ENCODE measurements at regions not wholly inside any gene's neighbourhood (a gene's known extent, or its start where the extent isn't known, plus 50 kb on each side); places are given as distances from the start of the nearest gene placed in this dataset.

DNA sequence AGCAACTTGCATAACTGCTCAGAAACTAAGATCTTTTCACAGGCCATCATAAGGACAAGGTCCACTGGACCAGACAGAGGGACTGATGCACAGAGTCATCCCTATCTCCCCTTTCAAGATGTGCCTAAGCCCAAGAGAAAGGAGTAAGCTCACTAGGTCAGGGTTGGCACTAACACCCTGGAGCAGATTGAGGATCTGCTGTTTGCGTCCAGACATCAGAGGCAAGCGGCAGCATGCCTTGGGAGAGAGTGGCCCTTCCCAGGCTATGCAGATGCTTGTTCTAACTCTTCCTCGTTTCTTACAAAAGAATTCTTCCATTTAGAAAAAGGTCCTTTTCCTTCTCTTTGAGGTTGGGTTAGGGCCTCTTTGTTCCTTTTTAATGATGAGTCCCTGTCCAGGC, 187.2 kb downstream of the KCNA5 start:
- Histone ChIP-seq H3K4me1 (ENCODE audit: control insufficient read depth in 5 of 5, insufficient read depth in 5 of 5, low read length in 5 of 5) (peaks cover 0 to 11% (median 0%) of the 10 kb centered on the region in 5 donors), H3K27ac (ENCODE audit: low read depth, low read length) (no peak overlapping the region), H3K36me3 (ENCODE audit: control insufficient read depth in 5 of 5, insufficient read depth in 5 of 5, low read length in 5 of 5) (no peaks in the 10 kb centered on the region), H3K9me3 (ENCODE audit: control insufficient read depth in 5 of 5, low read length in 5 of 5) (no peaks in the 10 kb centered on the region), H3K9ac (ENCODE audit: low read length in 5 of 5) (no peak overlapping the region), H3K27me3 (ENCODE audit: control insufficient read depth in 5 of 5, insufficient read depth in 4 of 5, low read length in 5 of 5) (peaks cover 0 to 2% (median 0%) of the 10 kb centered on the region in 5 donors), H3K4me3 (ENCODE audit: low read depth in 1 of 5, low read length in 5 of 5) (no peak overlapping the region)

DNA sequence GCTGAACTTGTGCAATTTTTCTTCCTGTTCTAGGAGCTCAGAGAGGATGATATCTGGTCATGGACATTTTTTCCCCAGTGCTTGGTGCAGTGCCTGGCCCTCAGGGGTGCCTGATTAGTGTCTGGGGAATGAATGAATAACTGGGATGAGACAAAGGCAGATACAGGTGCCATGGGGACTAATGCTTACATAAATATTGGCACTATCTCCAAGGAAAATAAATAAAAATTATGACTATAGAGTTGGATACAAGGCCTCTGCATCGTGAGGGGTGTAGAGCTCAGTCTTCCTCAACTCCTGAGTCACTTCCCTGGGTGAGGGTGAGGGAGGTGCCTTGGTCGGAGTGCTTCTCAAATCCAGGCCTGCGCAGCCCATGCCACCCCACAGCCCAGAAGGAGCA, 188.6 kb downstream of the KCNA5 start:
- Histone ChIP-seq H3K4me1 (ENCODE audit: control insufficient read depth in 5 of 5, insufficient read depth in 5 of 5, low read length in 5 of 5) (peaks cover 0 to 9% (median 0%) of the 10 kb centered on the region in 5 donors), H3K9ac (ENCODE audit: low read length in 5 of 5) (no peak overlapping the region), H3K27ac (ENCODE audit: low read depth, low read length) (no peak overlapping the region), H3K36me3 (ENCODE audit: control insufficient read depth in 5 of 5, insufficient read depth in 5 of 5, low read length in 5 of 5) (no peaks in the 10 kb centered on the region), H3K9me3 (ENCODE audit: control insufficient read depth in 5 of 5, low read length in 5 of 5) (no peaks in the 10 kb centered on the region), H3K4me3 (ENCODE audit: low read depth in 1 of 5, low read length in 5 of 5) (no peak overlapping the region), H3K27me3 (ENCODE audit: control insufficient read depth in 5 of 5, insufficient read depth in 4 of 5, low read length in 5 of 5) (peaks cover 0 to 2% (median 0%) of the 10 kb centered on the region in 5 donors)

DNA sequence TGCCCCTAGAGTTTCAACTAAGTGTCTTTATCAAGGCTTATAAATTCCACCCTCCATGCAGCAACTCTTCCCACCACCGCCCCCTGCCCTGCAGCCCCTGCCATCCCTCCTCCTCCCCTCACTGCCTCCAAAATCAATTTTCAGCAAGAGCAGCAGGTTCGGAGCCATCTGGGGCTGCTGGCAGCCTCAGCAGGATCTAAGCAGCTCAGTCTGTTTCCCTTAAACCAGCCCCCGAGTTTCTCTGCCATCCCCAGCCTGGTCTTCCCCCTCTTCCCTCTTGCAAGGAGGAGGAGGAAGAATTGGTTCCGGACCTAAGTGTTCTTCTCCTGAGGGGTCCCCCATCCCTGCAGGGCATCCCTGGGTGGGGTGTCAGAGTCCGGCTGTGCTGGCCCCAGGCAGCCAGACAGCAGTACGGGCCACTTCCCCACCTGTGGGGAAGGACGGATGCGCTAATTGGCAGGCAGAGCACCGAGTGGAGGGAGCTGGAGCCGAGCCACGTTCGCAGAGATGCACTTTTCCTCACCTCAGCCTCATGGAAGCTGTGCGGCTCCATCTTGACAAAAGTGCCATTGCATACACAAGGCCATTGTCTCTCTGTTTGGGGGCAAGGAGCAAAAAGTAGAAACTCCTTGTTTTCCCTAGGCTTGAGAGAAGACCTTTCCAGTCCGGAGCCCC, 189.3 kb downstream of the KCNA5 start:
- Histone ChIP-seq H3K4me1 (ENCODE audit: control insufficient read depth in 5 of 5, insufficient read depth in 5 of 5, low read length in 5 of 5) (peaks cover 0 to 2% (median 0%) of the 10 kb centered on the region in 5 donors), H3K4me3 (ENCODE audit: low read depth in 1 of 5, low read length in 5 of 5) (no peak overlapping the region), H3K36me3 (ENCODE audit: control insufficient read depth in 5 of 5, insufficient read depth in 5 of 5, low read length in 5 of 5) (no peaks in the 10 kb centered on the region), H3K9me3 (ENCODE audit: control insufficient read depth in 5 of 5, low read length in 5 of 5) (no peaks in the 10 kb centered on the region), H3K9ac (ENCODE audit: low read length in 5 of 5) (no peak overlapping the region), H3K27ac (ENCODE audit: low read depth, low read length) (no peak overlapping the region), H3K27me3 (ENCODE audit: control insufficient read depth in 5 of 5, insufficient read depth in 4 of 5, low read length in 5 of 5) (peaks cover 0 to 2% (median 0%) of the 10 kb centered on the region in 5 donors)

DNA sequence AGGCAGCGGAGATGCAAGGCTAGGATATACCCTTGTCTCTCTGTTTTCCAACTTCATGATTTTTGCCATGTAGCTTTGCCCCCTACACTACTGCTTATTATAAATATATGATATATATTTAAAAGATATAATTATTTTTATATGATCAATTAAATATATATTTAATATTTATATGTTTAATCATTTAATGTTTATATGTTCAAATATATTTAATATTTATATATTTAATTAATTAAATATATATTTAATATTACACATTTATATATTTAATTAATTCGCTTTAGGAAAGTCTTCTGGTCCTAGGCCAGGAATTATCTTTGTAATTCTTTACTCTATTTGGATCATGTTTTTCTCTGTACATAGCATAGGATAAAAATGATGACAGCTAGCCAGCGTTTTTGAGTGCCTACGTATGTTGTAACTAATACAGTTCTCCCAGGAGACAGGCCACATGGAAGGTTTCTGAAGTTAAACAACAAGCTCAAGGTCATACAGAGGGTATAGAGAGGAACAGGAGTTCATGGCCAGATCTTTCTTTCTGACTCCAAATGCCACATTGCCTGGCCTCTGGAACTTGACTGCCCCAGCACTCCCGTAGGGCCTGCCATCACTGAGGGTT, 192.5 kb downstream of the KCNA5 start:
- Histone ChIP-seq H3K4me1 (ENCODE audit: control insufficient read depth in 5 of 5, insufficient read depth in 5 of 5, low read length in 5 of 5) (no peaks in the 10 kb centered on the region), H3K27ac (ENCODE audit: low read depth, low read length) (no peak overlapping the region), H3K4me3 (ENCODE audit: low read depth in 1 of 5, low read length in 5 of 5) (no peak overlapping the region), H3K9me3 (ENCODE audit: control insufficient read depth in 5 of 5, low read length in 5 of 5) (no peaks in the 10 kb centered on the region), H3K27me3 (ENCODE audit: control insufficient read depth in 5 of 5, insufficient read depth in 4 of 5, low read length in 5 of 5) (peaks cover 0 to 2% (median 0%) of the 10 kb centered on the region in 5 donors), H3K9ac (ENCODE audit: low read length in 5 of 5) (no peak overlapping the region), H3K36me3 (ENCODE audit: control insufficient read depth in 5 of 5, insufficient read depth in 5 of 5, low read length in 5 of 5) (no peaks in the 10 kb centered on the region)

DNA sequence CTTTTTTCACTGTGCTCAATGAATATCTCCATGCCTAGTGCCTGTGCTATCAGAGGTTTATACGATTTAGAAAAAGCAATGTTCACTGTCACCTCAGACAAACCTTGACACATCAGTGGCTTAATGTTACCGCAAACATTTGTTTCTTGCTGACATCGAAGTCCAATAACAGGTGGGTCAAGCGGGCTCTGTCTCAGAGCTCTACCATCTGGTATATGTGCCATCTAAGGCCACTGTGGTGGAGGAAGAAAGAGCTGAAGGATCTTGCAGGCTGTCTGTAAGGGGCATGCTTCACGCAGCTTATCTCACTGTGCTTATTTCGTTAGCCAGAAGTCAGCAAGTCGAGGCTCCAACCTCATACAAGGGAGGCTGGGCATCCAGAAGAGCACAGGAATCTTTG, 189.5 kb upstream of the NTF3 start:
- H3K36me3 ChIP-seq (ENCODE audit: control insufficient read depth in 5 of 5, insufficient read depth in 5 of 5, low read length in 5 of 5): no peaks in the 10 kb centered on the region
- H3K27ac ChIP-seq (ENCODE audit: low read depth, low read length): no peak overlapping the region
- H3K9ac ChIP-seq (ENCODE audit: low read length in 5 of 5): no peak overlapping the region
- no peaks in the 10 kb centered on the region for H3K4me1 ChIP-seq (ENCODE audit: control insufficient read depth in 5 of 5, insufficient read depth in 5 of 5, low read length in 5 of 5)
- H3K9me3 ChIP-seq (ENCODE audit: control insufficient read depth in 5 of 5, low read length in 5 of 5): no peaks in the 10 kb centered on the region
- H3K27me3 ChIP-seq (ENCODE audit: control insufficient read depth in 5 of 5, insufficient read depth in 4 of 5, low read length in 5 of 5): peaks cover 0 to 3% (median 0%) of the 10 kb centered on the region in 5 donors
- no peak overlapping the region for H3K4me3 ChIP-seq (ENCODE audit: low read depth in 1 of 5, low read length in 5 of 5)

DNA sequence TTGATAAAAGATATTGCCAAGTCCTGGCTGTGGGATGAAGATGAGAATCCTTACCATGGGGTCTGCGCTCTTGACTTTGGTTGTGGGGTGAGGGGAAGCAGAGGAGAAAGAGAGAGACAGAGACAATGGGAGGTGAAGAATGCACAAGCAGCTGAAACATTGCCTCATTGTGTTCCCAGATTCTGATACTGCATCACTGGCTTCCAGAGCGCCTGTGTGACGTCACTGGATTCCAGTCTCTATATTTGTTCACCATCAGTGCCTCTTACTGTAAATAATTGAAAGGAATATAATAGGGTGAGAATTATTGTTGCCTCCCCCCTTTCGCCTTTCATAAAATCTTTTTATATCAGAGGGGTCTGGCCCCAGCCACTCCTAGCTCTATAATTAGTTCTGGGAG, 188.9 kb upstream of the NTF3 start:
- H3K27ac ChIP-seq (ENCODE audit: low read depth, low read length): no peak overlapping the region
- no peaks in the 10 kb centered on the region for H3K36me3 ChIP-seq (ENCODE audit: control insufficient read depth in 5 of 5, insufficient read depth in 5 of 5, low read length in 5 of 5)
- no peak overlapping the region for H3K9ac ChIP-seq (ENCODE audit: low read length in 5 of 5)
- peaks cover 0 to 3% (median 0%) of the 10 kb centered on the region in 5 donors for H3K27me3 ChIP-seq (ENCODE audit: control insufficient read depth in 5 of 5, insufficient read depth in 4 of 5, low read length in 5 of 5)
- no peak overlapping the region for H3K4me3 ChIP-seq (ENCODE audit: low read depth in 1 of 5, low read length in 5 of 5)
- H3K9me3 ChIP-seq (ENCODE audit: control insufficient read depth in 5 of 5, low read length in 5 of 5): no peaks in the 10 kb centered on the region
- H3K4me1 ChIP-seq (ENCODE audit: control insufficient read depth in 5 of 5, insufficient read depth in 5 of 5, low read length in 5 of 5): no peaks in the 10 kb centered on the region

DNA sequence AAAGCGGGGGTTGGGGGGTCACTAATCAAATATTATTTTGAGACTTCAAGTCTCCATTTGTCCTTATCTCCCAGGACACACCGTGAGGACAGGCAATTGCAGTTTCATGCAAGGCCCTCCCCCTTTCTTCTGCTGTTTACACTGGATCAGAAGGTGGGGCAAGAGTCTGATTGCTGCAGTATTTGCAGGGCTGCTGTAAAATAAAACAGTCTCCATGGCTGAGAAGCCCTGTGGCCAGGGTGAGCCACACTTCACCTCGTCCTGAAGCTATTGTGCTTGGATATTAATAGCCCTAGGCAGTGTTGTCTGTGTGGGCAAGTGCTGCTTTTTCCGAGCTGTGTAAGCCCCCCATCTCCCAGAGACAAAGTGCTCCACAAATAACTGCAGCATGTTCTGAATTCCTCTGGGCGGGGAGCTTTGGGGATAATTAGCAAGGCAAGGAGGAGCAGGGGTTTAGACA, 187.4 kb upstream of the NTF3 start:
- no peaks in the 10 kb centered on the region for H3K36me3 ChIP-seq (ENCODE audit: control insufficient read depth in 5 of 5, insufficient read depth in 5 of 5, low read length in 5 of 5)
- H3K9me3 ChIP-seq (ENCODE audit: control insufficient read depth in 5 of 5, low read length in 5 of 5): no peaks in the 10 kb centered on the region
- H3K9ac ChIP-seq (ENCODE audit: low read length in 5 of 5): no peak overlapping the region
- no peak overlapping the region for H3K4me3 ChIP-seq (ENCODE audit: low read depth in 1 of 5, low read length in 5 of 5)
- H3K27me3 ChIP-seq (ENCODE audit: control insufficient read depth in 5 of 5, insufficient read depth in 4 of 5, low read length in 5 of 5): peaks cover 0 to 3% (median 0%) of the 10 kb centered on the region in 5 donors
- no peaks in the 10 kb centered on the region for H3K4me1 ChIP-seq (ENCODE audit: control insufficient read depth in 5 of 5, insufficient read depth in 5 of 5, low read length in 5 of 5)
- no peak overlapping the region for H3K27ac ChIP-seq (ENCODE audit: low read depth, low read length)

DNA sequence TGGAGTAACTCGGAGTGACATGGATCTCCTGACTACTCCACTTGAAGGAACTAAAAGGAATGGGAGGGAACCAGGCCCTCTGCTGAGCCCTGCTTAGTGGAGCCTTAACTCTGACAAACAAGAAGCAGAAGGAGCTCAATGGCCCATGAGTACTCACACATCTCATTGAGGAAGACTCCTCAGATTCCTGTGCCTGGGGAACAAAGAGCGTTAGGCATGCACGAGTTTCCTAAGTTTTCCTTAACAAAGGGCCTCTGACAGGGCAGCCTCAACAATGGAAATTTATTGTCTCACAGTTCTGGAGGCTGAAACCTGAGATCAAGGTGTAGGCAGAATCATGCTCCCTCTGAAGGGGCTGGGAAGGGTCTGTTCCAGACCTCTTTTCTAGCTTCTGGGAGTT, 185.7 kb upstream of the NTF3 start:
- H3K27ac ChIP-seq (ENCODE audit: low read depth, low read length): no peak overlapping the region
- H3K9me3 ChIP-seq (ENCODE audit: control insufficient read depth in 5 of 5, low read length in 5 of 5): no peaks in the 10 kb centered on the region
- no peak overlapping the region for H3K9ac ChIP-seq (ENCODE audit: low read length in 5 of 5)
- H3K36me3 ChIP-seq (ENCODE audit: control insufficient read depth in 5 of 5, insufficient read depth in 5 of 5, low read length in 5 of 5): no peaks in the 10 kb centered on the region
- H3K4me1 ChIP-seq (ENCODE audit: control insufficient read depth in 5 of 5, insufficient read depth in 5 of 5, low read length in 5 of 5): no peaks in the 10 kb centered on the region
- H3K27me3 ChIP-seq (ENCODE audit: control insufficient read depth in 5 of 5, insufficient read depth in 4 of 5, low read length in 5 of 5): peaks cover 0 to 3% (median 0%) of the 10 kb centered on the region in 5 donors
- no peak overlapping the region for H3K4me3 ChIP-seq (ENCODE audit: low read depth in 1 of 5, low read length in 5 of 5)

DNA sequence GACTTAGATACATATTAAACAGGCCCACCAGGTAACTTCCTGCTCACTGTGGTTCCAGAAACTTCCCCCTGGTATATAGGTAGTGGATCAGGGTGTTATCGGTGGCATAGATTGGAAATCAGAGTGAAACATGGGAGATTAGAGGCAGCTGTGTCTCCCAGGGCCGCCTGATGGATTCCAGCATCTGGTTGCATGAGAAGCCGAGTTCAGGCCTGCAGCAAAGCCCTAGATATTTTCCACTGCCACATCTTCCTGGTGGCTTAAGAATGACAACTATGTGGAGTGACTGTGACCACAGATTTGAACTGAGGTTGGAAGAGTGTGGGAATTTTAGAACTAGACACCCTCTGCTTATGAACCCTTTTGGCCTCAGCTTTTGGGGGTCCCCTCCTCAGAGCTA, 184.8 kb upstream of the NTF3 start:
- Histone ChIP-seq H3K9ac (ENCODE audit: low read length in 5 of 5) (no peak overlapping the region), H3K27me3 (ENCODE audit: control insufficient read depth in 5 of 5, insufficient read depth in 4 of 5, low read length in 5 of 5) (peaks cover 0 to 3% (median 0%) of the 10 kb centered on the region in 5 donors), H3K4me3 (ENCODE audit: low read depth in 1 of 5, low read length in 5 of 5) (no peak overlapping the region), H3K9me3 (ENCODE audit: control insufficient read depth in 5 of 5, low read length in 5 of 5) (no peaks in the 10 kb centered on the region), H3K4me1 (ENCODE audit: control insufficient read depth in 5 of 5, insufficient read depth in 5 of 5, low read length in 5 of 5) (no peaks in the 10 kb centered on the region), H3K36me3 (ENCODE audit: control insufficient read depth in 5 of 5, insufficient read depth in 5 of 5, low read length in 5 of 5) (no peaks in the 10 kb centered on the region), H3K27ac (ENCODE audit: low read depth, low read length) (no peak overlapping the region)

DNA sequence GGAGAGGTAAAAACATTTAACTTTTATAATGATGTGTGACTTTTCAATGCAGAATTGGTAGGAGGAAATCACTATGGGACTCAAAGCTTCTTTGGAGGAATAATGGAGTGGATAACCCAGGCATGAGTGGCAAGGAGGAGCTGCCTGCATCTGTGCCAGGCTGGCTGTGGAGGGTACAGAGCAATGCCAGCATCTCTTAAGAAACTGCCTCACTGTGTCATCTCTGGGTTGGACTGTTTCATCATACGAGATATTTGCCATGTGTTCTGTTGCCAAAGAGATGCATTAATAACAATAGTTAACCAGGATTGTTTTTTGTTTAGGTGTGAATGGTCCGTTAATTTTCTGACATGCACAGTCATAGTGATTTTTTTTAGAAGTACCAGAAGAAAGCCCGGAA, 183.7 kb upstream of the NTF3 start:
- H3K36me3 ChIP-seq (ENCODE audit: control insufficient read depth in 5 of 5, insufficient read depth in 5 of 5, low read length in 5 of 5): no peaks in the 10 kb centered on the region
- no peaks in the 10 kb centered on the region for H3K27me3 ChIP-seq (ENCODE audit: control insufficient read depth in 5 of 5, insufficient read depth in 4 of 5, low read length in 5 of 5)

More for the DNA sequence above, 183.7 kb upstream of the NTF3 start:
- Histone ChIP-seq H3K9ac (ENCODE audit: low read length in 5 of 5) (no peak overlapping the region), H3K4me1 (ENCODE audit: control insufficient read depth in 5 of 5, insufficient read depth in 5 of 5, low read length in 5 of 5) (no peaks in the 10 kb centered on the region), H3K9me3 (ENCODE audit: control insufficient read depth in 5 of 5, low read length in 5 of 5) (no peaks in the 10 kb centered on the region), H3K27ac (ENCODE audit: low read depth, low read length) (no peak overlapping the region), H3K4me3 (ENCODE audit: low read depth in 1 of 5, low read length in 5 of 5) (no peak overlapping the region)

Measured in subcutaneous abdominal adipose tissue (tissue), 5 donors.